ENCODE measurements at regions not wholly inside any gene's neighbourhood (a gene's known extent, or its start where the extent isn't known, plus 50 kb on each side); places are given as distances from the start of the nearest gene placed in this dataset.

GRCh38 chr1:182288749-182289604, 102.6 kb downstream of the GLUL start (continued):
- TF ChIP-seq, protein P1, sequence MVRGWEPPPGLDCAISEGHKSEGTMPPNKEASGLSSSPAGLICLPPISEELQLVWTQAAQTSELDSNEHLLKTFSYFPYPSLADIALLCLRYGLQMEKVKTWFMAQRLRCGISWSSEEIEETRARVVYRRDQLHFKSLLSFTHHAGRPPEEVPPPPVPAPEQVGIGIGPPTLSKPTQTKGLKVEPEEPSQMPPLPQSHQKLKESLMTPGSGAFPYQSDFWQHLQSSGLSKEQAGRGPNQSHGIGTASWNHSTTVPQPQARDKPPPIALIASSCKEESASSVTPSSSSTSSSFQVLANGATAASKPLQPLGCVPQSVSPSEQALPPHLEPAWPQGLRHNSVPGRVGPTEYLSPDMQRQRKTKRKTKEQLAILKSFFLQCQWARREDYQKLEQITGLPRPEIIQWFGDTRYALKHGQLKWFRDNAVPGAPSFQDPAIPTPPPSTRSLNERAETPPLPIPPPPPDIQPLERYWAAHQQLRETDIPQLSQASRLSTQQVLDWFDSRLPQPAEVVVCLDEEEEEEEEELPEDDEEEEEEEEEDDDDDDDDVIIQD (CRISPR knock-in tag; IDR thresholded peaks at IDR 0.05; ENCODE audit: low read depth) = peak; percentile 80; the same call in 1 of the 2 replicates
- no peak for TF ChIP-seq ZNF230 (CRISPR knock-in tag; IDR thresholded peaks at IDR 0.05)
- TF ChIP-seq, protein P2, sequence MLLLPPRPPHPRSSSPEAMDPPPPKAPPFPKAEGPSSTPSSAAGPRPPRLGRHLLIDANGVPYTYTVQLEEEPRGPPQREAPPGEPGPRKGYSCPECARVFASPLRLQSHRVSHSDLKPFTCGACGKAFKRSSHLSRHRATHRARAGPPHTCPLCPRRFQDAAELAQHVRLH (CRISPR knock-in tag; IDR thresholded peaks at IDR 0.05; ENCODE audit: borderline replicate concordance, low read depth) = 0 out of 2 replicates have a peak, but pooled peaks have one; percentile 27
- TF ChIP-seq NR2F2 (IDR thresholded peaks at IDR 0.05; ENCODE audit: borderline replicate concordance, low read depth) = peak; percentile 86
- TF ChIP-seq, protein P3, sequence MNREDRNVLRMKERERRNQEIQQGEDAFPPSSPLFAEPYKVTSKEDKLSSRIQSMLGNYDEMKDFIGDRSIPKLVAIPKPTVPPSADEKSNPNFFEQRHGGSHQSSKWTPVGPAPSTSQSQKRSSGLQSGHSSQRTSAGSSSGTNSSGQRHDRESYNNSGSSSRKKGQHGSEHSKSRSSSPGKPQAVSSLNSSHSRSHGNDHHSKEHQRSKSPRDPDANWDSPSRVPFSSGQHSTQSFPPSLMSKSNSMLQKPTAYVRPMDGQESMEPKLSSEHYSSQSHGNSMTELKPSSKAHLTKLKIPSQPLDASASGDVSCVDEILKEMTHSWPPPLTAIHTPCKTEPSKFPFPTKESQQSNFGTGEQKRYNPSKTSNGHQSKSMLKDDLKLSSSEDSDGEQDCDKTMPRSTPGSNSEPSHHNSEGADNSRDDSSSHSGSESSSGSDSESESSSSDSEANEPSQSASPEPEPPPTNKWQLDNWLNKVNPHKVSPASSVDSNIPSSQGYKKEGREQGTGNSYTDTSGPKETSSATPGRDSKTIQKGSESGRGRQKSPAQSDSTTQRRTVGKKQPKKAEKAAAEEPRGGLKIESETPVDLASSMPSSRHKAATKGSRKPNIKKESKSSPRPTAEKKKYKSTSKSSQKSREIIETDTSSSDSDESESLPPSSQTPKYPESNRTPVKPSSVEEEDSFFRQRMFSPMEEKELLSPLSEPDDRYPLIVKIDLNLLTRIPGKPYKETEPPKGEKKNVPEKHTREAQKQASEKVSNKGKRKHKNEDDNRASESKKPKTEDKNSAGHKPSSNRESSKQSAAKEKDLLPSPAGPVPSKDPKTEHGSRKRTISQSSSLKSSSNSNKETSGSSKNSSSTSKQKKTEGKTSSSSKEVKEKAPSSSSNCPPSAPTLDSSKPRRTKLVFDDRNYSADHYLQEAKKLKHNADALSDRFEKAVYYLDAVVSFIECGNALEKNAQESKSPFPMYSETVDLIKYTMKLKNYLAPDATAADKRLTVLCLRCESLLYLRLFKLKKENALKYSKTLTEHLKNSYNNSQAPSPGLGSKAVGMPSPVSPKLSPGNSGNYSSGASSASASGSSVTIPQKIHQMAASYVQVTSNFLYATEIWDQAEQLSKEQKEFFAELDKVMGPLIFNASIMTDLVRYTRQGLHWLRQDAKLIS (CRISPR knock-in tag; IDR thresholded peaks at IDR 0.05) = no peak
- no peak for TF ChIP-seq ZNF883 (CRISPR knock-in tag; IDR thresholded peaks at IDR 0.05; ENCODE audit: not compliant biosample characterization)
- TF ChIP-seq, protein P4, sequence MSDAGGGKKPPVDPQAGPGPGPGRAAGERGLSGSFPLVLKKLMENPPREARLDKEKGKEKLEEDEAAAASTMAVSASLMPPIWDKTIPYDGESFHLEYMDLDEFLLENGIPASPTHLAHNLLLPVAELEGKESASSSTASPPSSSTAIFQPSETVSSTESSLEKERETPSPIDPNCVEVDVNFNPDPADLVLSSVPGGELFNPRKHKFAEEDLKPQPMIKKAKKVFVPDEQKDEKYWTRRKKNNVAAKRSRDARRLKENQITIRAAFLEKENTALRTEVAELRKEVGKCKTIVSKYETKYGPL (CRISPR knock-in tag; IDR thresholded peaks at IDR 0.05) = no peak
- peak; percentile 75 for TF ChIP-seq MED13 (CRISPR knock-in tag; IDR thresholded peaks at IDR 0.05)
- TF ChIP-seq ZNF672 (CRISPR knock-in tag; IDR thresholded peaks at IDR 0.05) = no peak
- TF ChIP-seq REST (IDR thresholded peaks at IDR 0.05; ENCODE audit: borderline replicate concordance in 1 of 2, low read depth in 1 of 2, low read length in 2 of 2) = no peak
- TF ChIP-seq POLR2AphosphoS5 (IDR thresholded peaks at IDR 0.05; ENCODE audit: low read depth, low read length) = no peak; the same call in 1 of the 2 replicates
- no peak for TF ChIP-seq KDM3A (CRISPR knock-in tag; IDR thresholded peaks at IDR 0.05; ENCODE audit: low read depth)
- peak; percentile 17; the same call in 1 of the 2 replicates for TF ChIP-seq MXD4 (CRISPR knock-in tag; IDR thresholded peaks at IDR 0.05)
- TF ChIP-seq HOXA9 (CRISPR knock-in tag; IDR thresholded peaks at IDR 0.05; ENCODE audit: borderline replicate concordance) = no peak
- TF ChIP-seq ZNF780A (CRISPR knock-in tag; IDR thresholded peaks at IDR 0.05) = no peak
- TF ChIP-seq SALL2 (CRISPR knock-in tag; IDR thresholded peaks at IDR 0.05) = no peak
- TF ChIP-seq, protein P5, sequence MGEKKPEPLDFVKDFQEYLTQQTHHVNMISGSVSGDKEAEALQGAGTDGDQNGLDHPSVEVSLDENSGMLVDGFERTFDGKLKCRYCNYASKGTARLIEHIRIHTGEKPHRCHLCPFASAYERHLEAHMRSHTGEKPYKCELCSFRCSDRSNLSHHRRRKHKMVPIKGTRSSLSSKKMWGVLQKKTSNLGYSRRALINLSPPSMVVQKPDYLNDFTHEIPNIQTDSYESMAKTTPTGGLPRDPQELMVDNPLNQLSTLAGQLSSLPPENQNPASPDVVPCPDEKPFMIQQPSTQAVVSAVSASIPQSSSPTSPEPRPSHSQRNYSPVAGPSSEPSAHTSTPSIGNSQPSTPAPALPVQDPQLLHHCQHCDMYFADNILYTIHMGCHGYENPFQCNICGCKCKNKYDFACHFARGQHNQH (CRISPR knock-in tag; IDR thresholded peaks at IDR 0.05) = peak; percentile 70
- peak; percentile 79 for TF ChIP-seq ZMYM3 (CRISPR knock-in tag; IDR thresholded peaks at IDR 0.05)
